Motor neuron (in vitro differentiated cells): ENCODE measurements at regions not wholly inside any gene's neighbourhood (a gene's known extent, or its start where the extent isn't known, plus 50 kb on each side); places are given as distances from the start of the nearest gene placed in this dataset.

Experiments used
- ATAC-seq, 8 experiments: fragments of 200-7000 bp; cut with Tn5 transposase; replicated peaks in 6 of 8; 2 replicates each; pipeline ENCODE4 v1.8.0; 2021; ENCODE audit warnings: mild to moderate bottlenecking in 8 of 8, moderate library complexity in 8 of 8
- H3K27ac ChIP-seq, 2 donors: fragments of 250-450 bp; sonication (Bioruptor Pico); 2 replicates each; pipeline ENCODE4 v1.9.0; 2021; ENCODE audit warnings: antibody characterized with exemption in 2 of 2, mild to moderate bottlenecking in 2 of 2, moderate library complexity in 1 of 2
- H3K4me1 ChIP-seq, 2 donors: fragments of 250-450 bp; sonication (Bioruptor Pico); replicated peaks in 1 of 2; 2 replicates each; pipeline ENCODE4 v1.6.1; 2021; ENCODE audit warnings: antibody characterized with exemption in 2 of 2, mild to moderate bottlenecking in 2 of 2, moderate library complexity in 1 of 2
- H3K4me3 ChIP-seq, 5 donors: fragments of 250-450 bp; sonication (Bioruptor Pico); 2 replicates each; pipeline ENCODE4 v1.9.0; 2021; ENCODE audit warnings: antibody characterized with exemption in 5 of 5, mild to moderate bottlenecking in 5 of 5, moderate library complexity in 4 of 5
- WGBS, 10 experiments: fragments of 450-650 bp; shearing (Covaris generic); methylation state at CpG; one replicate each; pipeline ENCODE4 v1.0.0; 2022; 5-methylcytosine and 5-hydroxymethylcytosine counted together
- in situ Hi-C, 9 experiments: fragments of 400-800 bp; cut with MboI; loops; one replicate each; pipeline ENCODE4 v1.15.0; 2021; ENCODE audit warnings: low sequenced_read_pairs in 9 of 9, low pct_unique_long_range_greater_than_20kb in 2 of 9; ENCODE audit not compliant: unreplicated experiment in 9 of 9

- H3K27ac ChIP-seq = no peak overlapping the region
- in situ Hi-C loops = loop anchor here in 8 of 9 experiments (10.0 to 25.0 kb wide), 3 partner anchors 48 to 130 kb away; partner anchors contain the start of gene CSNK1A1 (in 8 of the 8)
- 80 to 100% (median 90%) methylated on average over 1 to 7 of the region's 7 CpGs; no CpG with 5 or more reads in 3 of the 10 experiments for WGBS, 10 experiments
- H3K4me3 ChIP-seq = no peak overlapping the region
- no peak for ATAC-seq
- no peaks in the 10 kb centered on the region for H3K4me1 ChIP-seq
Measured at GRCh38 chr5:149432376-149432775, 53.3 kb upstream of the IL17B start.

- Histone ChIP-seq H3K27ac (no peak overlapping the region), H3K4me3 (no peak overlapping the region), H3K4me1 (no peaks in the 10 kb centered on the region)
- 10 to 100% (median 80%) methylated on average over 1 to 6 of the region's 15 CpGs; no CpG with 5 or more reads in 1 of the 10 experiments for WGBS, 10 experiments
- ATAC-seq = no peak
- in situ Hi-C loops = loop anchor here in 8 of 9 experiments (10.0 to 25.0 kb wide), 3 partner anchors 45 to 132 kb away; partner anchors contain the start of gene CSNK1A1 (in 8 of the 8)
Measured at GRCh38 chr5:149429839-149430721, 51.0 kb upstream of the IL17B start.
